Amniotic stem cell (primary cell): ENCODE measurements at regions not wholly inside any gene's neighbourhood (a gene's known extent, or its start where the extent isn't known, plus 50 kb on each side); places are given as distances from the start of the nearest gene placed in this dataset.

Experiments
- DNase-seq: peaks from one replicate; lab custom pipeline; 2025; lab: John Stamatoyannopoulos, UW

DNA sequence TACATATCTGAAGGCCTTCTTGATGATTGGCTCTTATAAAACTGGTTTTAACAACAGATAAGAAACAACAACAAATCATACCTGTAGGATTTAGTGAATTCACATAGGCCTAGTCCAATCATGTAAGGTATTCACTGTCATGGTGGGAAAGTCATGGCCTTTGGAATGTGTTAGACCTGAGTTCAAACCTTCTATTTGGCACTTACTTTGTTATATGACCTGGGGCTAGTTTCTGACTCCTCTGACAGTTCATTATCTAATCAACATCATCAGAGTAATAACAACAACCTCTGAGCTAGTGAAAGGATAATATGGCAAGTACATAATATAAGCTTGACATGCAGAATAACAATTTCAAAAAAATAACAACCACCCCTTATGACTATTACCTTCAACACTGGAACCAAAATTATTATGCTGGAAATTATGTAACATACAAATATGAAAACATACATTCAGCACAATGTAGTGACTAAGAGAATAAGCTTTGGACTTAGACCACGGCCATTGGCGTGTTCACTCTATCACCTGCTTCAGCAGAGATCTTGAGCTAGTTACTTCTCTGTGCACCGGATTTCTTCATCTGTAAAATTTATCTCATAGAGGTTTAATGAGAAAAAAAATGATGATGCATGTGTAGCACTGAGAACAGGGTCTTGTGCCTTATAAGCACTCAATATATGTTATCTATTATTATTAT is 597.6 kb downstream of the LMO4 start:
- no peak for DNase-seq

DNA sequence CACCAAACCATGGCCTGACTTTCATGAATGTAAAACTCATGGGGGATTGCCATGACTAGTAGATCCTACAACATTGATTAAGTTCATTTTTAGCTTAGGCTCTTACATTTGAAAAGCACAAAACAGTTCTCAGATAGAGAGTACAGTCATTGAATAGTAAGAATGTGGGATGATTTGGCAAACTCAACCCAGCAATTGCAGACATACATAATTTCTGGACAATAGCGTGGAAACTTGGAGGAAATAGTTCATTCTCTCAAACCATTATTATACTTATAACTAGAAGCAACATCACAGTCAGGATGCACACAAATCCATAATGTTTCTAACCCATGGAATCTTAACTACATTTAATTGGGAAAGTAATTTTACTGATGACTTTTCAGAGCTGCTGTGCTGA is 598.2 kb downstream of the LMO4 start:
- no peak for DNase-seq

GRCh38 chr1:87927391-87928280 is 599.0 kb downstream of the LMO4 start:
- DNase-seq, result no peak

- DNase-seq, result no peak
Observed at GRCh38 chr1:87928623-87929022, 599.9 kb downstream of the LMO4 start.

DNA sequence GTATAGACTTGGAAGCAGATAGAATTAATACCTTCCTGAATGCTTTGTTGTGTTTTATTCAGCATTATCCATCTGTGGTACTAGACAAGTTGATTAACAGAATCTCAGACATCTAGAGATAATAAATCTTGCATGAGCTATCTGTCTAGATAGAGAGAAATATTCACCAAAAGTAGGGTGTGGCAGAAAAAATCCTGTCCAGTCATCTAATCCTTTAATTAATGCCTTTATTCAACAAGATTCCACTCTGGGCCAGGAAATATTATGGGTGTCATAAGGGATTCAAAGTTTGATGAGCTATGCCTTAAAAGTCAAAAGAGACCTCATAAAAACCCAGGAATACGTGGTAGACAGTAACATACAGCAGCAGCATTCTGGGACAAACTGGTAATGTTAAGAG is 601.2 kb downstream of the LMO4 start:
- DNase-seq, result no peak

- no peak for DNase-seq
Observed at GRCh38 chr1:87930796-87931195, 602.1 kb downstream of the LMO4 start.

GRCh38 chr1:87933171-87933570 is 604.5 kb downstream of the LMO4 start:
- no peak for DNase-seq

- no peak for DNase-seq
Observed at GRCh38 chr1:87935130-87935529, 606.5 kb downstream of the LMO4 start.

GRCh38 chr1:87937831-87938395 is 609.2 kb downstream of the LMO4 start:
- DNase-seq, result no peak

GRCh38 chr1:87938631-87939030 is 610.0 kb downstream of the LMO4 start:
- DNase-seq, result no peak

- no peak for DNase-seq
Observed at GRCh38 chr1:87939444-87939843, 610.8 kb downstream of the LMO4 start.

DNA sequence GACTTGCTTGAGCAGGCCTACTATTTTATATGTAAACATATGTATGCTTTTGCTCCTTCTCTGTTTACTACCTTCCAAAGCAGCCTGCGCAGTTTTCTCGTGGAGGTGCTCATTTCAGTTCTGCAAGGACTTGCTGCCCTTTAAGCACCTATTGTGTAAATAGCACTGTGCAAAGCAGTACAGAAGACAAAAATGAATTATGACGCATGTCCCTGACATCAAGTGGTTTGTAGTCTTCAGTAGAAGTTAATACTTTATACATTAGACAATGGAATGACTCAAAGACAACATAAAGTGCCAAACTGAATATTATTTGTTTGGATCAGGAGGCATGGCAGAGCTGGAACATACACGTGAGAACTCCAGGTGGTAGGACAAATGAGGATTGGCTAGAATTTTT is 611.7 kb downstream of the LMO4 start:
- no peak for DNase-seq

DNA sequence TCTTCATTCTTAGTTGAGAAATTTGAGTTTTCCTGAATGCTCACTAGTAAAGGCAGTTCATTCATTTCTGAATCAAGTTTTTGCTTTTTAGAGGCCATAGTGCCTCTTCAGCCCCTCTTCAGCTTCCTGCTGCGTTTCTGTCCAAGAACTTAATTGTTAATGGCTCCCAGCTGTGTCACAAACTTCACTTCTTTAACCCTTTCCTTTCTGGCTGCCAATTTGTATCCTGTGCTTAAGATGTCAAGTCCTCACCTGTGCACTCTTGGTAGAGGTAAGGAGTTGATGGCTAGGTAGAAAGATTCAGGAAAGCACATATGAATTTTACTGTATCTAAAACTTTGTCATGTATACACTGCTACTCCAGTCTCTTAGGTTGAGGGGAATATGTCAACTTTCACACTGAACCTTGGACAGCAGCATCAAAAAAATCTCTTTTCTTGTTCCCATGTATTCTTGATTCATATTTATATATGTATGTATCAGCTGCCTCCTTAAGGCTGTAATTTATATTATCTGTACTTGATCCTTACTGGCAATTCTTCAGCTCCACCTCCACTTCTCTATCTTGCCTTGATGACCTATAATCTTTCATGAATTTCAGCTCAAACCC is 612.8 kb downstream of the LMO4 start:
- no peak for DNase-seq

DNA sequence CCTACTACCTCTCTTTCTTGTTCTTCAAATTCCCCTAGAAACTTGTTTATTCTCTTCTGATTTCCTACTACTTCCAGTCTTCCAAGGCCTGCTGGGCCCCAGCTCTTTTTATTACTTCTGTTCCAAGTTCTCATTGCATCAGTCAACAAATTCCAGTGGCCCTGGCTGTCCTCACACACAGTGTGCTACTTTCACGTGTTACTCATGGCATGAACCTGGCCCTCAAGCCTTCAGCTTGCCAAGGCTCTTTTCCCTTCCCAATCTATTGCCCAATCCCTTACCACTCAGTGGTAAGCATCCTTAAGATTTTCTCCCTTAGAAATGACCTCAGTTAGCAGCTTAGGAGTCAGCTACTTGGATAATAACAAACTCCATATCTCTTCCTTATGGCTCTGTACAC is 613.5 kb downstream of the LMO4 start:
- DNase-seq, result no peak

GRCh38 chr1:87949711-87950110 is 621.0 kb downstream of the LMO4 start:
- no peak for DNase-seq

DNA sequence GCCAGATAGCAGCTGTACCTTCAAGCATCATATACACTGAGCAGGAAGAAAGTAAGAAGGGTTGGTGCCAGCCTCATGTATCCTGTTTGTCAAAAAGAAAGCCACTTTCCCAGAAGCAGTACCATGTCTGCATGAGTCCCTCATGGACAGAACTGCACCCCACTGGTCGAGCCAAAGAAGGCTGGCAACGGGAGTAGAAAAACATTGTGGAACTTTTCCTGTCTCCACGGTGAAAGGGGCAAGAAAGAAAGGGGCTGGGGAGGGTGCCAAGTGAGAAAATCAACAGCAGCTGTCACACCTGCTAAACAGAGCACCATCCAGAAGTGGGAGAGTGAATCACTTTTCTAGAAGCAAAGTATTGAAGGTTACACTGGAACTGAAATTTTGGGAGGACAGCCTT is 621.7 kb downstream of the LMO4 start:
- DNase-seq, result no peak

GRCh38 chr1:87951409-87951808 is 622.7 kb downstream of the LMO4 start:
- no peak for DNase-seq

- no peak for DNase-seq
Observed at GRCh38 chr1:87951852-87952251, 623.2 kb downstream of the LMO4 start.

DNA sequence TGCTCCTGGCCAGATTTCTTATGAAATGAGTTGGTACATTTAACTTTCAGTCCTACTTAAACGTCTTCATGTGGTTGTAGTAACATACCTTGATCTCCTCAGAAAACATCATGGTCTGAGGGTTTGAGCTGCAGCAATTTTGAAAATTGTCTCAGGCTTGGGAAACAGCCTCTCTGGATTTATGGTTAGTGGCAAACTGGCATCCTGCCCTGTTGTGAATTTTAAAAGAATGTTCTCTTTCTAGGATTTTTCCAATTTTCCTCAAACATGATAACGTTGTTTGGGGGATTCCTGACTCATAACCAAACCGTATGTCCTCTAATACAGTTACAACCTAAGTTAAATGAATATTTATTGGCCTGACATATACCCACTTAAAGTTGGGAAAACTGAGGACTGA is 624.4 kb downstream of the LMO4 start:
- DNase-seq, result no peak

- DNase-seq, result peak; percentile 7
Observed at GRCh38 chr1:87953732-87954344, 625.2 kb downstream of the LMO4 start.

GRCh38 chr1:87955038-87955437 is 626.4 kb downstream of the LMO4 start:
- no peak for DNase-seq

GRCh38 chr1:87956072-87956471 is 627.4 kb downstream of the LMO4 start:
- DNase-seq, result peak; percentile 83
